ENCODE measurements at regions not wholly inside any gene's neighbourhood (a gene's known extent, or its start where the extent isn't known, plus 50 kb on each side); places are given as distances from the start of the nearest gene placed in this dataset.
"Not testable (repeated sequence)": the region's sequence is repeated elsewhere in the genome, so short reads cannot be mapped to it uniquely, and the experiment has no call there.

- DNase-seq (ENCODE audit: low spot score), result no peak
These were observed 197.0 kb downstream of the FAM181B start for GRCh38 chr11:82536706-82537105.

DNA sequence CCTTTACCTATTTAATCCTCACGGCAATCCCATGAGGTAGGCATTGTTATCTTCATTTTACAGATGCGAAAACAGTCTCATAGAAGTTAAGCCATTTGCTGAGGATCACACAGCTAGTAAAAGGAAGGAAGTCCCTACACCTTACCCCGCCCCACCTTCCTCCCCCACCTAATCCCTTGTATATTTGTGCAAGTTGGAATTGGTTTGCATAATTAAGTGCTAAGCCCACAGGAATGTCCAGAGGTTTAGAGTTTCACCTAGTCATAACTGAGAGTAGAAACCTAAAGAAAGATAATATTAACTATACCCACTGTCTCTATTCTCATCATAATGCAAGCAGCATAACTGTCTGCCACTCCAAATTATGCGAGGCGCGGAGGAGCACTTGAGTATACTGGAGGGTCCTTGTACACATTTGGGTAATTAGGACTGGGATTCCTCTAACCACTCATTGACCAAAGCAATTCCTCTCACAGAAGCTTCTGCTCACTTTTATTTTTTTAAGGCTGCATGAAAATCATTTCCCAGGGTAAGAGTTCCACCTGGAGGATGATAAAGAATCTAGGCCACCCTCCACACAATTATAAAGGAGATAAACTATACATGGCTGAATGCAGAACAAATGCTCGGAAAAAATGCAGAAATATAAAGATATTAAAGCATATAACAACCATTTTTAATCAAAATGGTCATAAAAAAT, 199.9 kb downstream of the FAM181B start:
- no peak for DNase-seq (ENCODE audit: low spot score)

DNA sequence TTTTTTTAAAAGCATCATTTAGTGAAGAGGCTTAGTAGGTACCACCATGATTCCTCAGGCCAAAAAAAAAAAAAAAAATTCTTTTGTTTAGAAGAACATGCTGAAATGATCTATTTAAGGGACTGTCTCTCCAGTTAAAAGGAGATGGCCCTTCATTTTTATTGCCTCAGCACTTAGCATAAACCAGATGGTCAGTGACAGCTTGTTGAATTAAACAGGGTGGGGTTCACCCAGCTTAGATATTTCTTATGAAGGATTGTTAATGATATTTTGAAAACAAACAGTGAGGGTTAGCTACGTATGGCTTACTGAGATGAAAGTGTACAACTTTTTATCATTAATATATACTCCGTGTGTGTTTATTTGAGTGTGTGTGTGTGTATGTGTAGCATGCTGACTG, 203.7 kb downstream of the FAM181B start:
- no peak for DNase-seq (ENCODE audit: low spot score)

- no peak for DNase-seq (ENCODE audit: low spot score)
These were observed 206.5 kb downstream of the FAM181B start for GRCh38 chr11:82527081-82527584.

DNA sequence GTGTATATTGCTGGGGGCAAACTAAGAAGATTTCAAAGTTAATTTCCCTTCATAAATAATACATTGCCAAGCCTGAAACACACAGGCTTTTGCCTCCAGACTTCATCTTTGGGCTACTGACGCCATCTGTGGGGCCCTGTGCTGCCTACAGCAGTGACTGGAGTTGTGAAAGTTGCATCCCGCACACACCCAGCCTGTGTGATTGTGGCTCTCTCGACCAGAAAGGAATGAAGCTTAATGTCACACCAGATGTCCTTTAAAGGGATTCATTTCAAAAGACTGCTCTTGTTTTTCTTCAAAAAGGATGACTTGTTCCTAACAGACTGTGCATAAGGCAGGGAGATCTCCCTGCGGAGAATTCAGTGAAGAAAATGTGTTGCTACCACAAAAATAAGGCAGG, 210.5 kb downstream of the FAM181B start:
- DNase-seq (ENCODE audit: low spot score), result no peak

DNA sequence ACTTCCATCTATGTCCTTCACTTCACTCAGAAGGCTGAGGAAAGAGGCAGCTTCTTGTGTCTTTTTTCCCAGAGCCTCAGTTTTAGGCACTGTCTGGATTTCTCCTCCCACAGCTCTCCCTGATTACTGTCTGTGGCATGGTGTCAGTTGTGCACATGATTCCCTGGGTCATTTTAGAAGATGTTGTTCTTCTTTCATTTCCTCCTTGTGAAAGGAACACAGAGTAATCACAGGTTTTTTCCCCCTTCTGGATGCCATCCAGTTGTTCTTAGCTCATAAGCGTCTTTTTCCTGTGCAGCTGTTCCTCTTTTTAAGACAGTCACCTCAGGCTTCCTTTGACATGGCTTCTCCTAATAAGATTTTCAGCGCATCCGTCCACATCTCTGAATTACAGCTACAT, 212.2 kb downstream of the FAM181B start:
- no peak for DNase-seq (ENCODE audit: low spot score)

DNA sequence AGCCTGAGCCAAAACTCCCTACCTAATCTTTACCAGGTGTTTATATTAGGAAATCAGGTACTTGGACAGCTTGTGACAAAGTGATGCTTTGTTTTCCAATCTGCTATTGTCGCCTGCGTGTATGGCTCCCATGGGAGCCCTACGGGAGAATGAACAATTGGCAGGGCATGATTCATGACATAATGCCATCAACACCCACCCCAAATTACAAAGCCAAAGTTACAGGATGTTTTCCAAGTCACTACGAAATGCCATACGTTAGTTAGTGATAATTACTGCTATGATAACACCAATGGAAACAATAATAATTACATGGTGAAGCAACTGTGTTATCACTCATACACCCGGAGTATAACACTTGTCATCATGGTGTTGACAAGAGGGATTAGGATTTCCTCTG, 226.4 kb downstream of the FAM181B start:
- DNase-seq (ENCODE audit: low spot score), result no peak

DNA sequence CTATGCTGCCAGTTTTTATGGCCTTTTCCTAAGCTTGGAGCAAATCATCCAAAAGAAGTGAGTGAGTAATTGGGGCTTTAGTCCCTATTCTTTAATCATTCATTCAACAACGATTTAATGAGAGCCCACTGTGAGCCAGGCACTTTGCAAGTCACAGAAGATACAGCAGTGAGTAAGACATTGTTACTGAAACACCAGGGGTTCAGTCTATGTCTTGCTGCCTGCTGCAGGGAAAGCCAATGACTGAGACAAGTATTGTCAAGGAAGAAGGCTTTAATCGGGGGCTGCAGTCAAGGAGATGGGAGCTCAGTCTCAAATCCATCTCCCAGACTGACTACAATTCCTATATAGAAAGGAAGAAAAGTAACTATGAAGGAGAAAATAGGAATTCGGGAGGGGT, 228.3 kb downstream of the FAM181B start:
- no peak for DNase-seq (ENCODE audit: low spot score)

- DNase-seq (ENCODE audit: low spot score), result not testable (repeated sequence)
These were observed 232.5 kb downstream of the FAM181B start for GRCh38 chr11:82501174-82501573.

DNA sequence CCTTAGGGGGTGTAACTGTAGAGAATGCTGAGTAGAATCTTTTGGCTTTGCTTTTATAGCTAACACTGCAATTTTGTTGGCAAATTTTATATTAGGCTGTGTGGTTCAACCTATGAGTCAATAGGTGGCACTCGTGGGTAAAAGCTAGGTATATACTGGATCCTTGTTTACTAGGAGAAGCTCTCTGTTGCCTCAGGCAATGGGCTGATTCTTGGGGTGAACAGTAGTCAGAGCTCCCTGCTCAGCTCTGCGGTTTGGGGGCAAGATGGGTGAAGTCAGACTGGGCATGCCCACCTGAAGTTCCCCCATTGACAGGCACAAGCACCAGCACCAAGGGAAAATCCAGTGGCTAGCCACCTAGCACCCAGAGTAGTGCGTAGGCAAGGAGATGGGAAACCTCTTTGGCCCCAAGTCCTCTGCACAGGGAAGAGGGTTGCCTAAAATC, 238.7 kb downstream of the FAM181B start:
- DNase-seq (ENCODE audit: low spot score), result no peak

DNA sequence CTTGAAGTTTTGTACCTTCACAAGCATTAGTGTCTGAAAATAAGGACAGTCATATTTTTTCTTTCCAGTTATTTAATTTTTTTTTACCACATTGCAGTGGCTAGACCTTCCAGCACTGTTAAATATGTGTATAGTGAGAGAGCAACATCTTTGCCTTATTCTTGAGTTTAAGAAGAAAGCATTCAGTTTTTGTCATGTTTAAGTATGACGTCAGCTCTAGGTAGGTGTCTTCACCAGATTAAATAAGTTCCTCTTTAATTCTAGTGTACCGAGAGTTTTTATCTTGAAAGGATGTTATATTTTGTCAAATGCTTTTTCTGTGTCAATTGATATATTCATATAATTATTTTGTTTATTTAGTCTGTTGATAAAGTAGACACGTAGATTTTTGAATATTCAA, 258.8 kb downstream of the FAM181B start:
- no peak for DNase-seq (ENCODE audit: low spot score)

- no peak for DNase-seq (ENCODE audit: low spot score)
These were observed 268.2 kb downstream of the FAM181B start for GRCh38 chr11:82465481-82465880.

DNA sequence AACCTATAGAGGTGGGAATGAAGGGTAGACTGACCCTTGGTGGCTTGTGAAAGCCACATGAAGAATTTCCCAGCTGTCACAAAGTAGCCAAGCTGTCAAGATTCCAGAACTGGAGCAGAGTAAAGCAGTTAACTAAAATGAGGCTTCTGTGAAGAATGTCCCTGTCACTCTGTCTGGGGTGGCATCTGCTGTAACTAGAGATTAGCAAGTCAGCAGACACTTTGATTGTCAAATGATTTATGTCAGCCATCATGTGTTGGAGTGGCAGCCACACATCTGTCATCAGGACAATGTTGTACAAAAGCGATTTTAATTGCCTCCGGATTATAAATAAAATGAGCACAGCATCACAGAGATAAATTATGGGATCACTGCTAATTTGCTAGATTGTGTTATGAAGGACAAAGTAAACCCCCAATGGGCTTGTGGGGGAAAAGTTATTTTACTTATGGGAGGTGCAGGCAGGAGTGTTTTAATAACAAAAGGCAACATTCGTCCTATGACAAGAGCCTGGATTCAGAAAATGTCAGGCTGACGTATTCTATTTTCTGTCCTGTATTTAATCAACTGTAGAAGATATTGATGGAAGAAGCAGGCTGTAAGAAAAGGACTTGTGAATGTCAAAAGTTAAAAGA, 270.9 kb downstream of the FAM181B start:
- DNase-seq (ENCODE audit: low spot score), result no peak

DNA sequence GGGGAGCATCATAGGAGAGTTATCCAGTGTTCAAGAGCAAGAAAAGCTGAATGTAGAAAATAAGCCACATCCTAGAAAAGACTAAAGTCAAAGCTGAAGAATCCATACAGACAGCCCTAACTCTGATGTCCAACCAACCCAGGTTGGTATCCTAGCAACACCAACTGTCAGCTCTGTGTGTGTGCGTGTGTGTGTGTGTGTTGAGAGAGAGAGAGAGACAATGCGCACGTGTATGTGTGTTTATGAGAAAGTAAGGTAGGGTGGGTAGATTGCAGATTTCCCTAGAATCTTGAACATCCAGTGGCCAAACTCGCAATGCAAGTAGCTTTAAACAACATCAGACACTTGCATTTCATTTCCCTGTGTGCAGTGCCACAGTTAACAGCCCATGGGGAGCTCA, 274.9 kb downstream of the FAM181B start:
- no peak for DNase-seq (ENCODE audit: low spot score)

DNA sequence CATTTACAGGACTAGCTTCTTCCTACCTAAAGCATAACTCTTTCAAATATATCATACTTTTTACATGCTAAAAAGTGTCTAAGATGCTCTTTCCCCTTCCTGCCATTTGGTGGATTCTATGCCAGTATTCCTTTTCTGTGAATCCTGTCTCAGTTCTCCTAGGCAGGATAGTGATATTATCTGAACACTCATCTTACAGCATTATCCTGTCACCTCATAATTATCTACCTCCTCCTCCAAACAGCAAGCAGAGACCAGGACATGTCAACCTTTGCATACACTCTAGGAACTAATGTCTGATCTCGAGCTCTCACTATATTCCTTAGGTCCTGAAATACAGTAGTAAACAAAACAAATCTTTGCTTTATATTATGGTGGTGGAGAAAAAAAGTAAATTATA, 275.5 kb downstream of the FAM181B start:
- no peak for DNase-seq (ENCODE audit: low spot score)

- no peak for DNase-seq (ENCODE audit: low spot score)
These were observed 282.7 kb downstream of the FAM181B start for GRCh38 chr11:82450996-82451395.

- no peak for DNase-seq (ENCODE audit: low spot score)
These were observed 327.1 kb downstream of the FAM181B start for GRCh38 chr11:82406611-82407010.

GRCh38 chr11:82405421-82405820, 328.2 kb downstream of the FAM181B start:
- no peak for DNase-seq (ENCODE audit: low spot score)

DNA sequence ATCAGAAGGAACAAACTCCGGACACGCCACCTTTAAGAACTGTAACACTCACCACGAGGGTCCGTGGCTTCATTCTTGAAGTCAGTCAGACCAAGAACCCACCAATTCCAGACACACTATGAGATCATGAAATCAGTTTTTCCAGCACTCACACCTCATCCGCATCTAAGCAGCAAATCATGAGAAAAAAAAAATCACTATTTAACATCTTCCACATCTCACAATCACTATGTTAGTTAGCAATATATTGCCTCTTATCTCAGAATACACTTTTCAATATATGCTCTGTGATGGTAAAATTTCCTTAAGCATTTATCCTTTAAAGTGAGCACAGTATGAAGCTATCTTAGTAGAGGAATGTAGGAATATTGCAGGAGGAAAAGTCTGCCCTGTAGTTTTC, 328.7 kb downstream of the FAM181B start:
- no peak for DNase-seq (ENCODE audit: low spot score)

DNA sequence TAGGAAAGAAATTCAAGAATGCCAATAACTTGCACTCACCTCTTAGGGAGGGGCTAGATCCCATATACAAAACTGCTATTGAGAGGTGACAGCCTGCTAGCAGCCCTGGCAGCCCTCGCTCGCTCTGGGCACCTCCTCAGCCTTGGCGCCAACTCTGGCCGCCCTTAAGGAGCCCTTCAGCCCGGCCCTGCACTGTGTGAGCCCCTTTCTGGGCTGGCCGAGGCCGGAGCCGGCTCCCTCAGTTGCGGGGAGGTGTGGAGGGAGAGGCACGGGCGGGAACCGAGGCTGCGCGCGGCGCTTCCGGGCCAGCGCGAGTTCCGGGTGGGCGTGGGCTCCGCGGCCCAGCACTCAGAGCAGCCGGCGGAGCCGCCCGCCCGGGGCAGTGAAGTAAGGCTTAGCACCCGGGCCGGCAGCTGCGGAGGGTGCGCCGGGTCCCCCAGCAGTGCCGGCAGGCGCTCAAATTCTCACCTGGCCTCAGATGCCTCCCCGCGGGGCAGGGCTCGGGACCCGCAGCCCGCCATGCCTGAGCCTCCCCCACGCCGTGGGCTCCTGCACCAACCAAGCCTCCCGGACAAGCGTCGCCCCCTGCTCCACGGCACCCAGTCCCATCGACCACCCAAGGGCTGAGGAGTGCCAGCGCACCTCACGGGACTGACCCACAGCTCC, 329.9 kb downstream of the FAM181B start:
- DNase-seq (ENCODE audit: low spot score), result no peak

- DNase-seq (ENCODE audit: low spot score), result no peak
These were observed 335.3 kb downstream of the FAM181B start for GRCh38 chr11:82398300-82398815.

- not testable (repeated sequence) for DNase-seq (ENCODE audit: low spot score)
These were observed 337.0 kb downstream of the FAM181B start for GRCh38 chr11:82396639-82397038.

GRCh38 chr11:82384308-82384707, 349.4 kb downstream of the FAM181B start:
- DNase-seq (ENCODE audit: low spot score), result no peak

Data from CD4-positive, alpha-beta T cell treated with Interleukin-6 at 100 ng/mL for 8 hours (primary cell).